GM18499 (cell line): ENCODE measurements at regions not wholly inside any gene's neighbourhood (a gene's known extent, or its start where the extent isn't known, plus 50 kb on each side); places are given as distances from the start of the nearest gene placed in this dataset.

Source experiments
- ATAC-seq: cut with Tn5 transposase; IDR thresholded peaks from one replicate; pipeline ENCODE4 v1.9.1; 2021; ENCODE audit warnings: moderate number of reproducible peaks; ENCODE audit not compliant: insufficient read depth, unreplicated experiment

DNA sequence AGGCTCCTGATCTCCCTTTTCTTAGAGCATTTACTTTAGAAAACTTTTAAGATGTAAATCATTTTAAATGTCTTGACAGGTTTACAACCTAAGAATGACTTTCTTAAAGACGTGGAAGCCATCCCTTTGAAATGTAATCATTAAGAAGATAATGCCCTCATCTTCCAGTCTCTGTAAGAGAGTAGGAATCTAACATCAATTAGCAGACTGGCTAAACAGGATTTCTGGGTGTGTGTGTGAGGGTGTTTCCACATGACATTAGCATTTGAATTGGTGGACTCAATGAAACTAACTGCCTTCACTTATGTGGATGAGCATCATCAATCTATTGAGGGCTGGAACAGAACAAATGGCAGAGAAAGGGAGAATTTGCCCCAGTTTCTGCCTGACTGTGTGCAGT is 329.5 kb downstream of the RPL10L start:
- no peak for ATAC-seq

- no peak for ATAC-seq
Measured at GRCh38 chr14:46306267-46306666, 345.3 kb downstream of the RPL10L start.

GRCh38 chr14:46300765-46301164 is 350.8 kb downstream of the RPL10L start:
- ATAC-seq = no peak

DNA sequence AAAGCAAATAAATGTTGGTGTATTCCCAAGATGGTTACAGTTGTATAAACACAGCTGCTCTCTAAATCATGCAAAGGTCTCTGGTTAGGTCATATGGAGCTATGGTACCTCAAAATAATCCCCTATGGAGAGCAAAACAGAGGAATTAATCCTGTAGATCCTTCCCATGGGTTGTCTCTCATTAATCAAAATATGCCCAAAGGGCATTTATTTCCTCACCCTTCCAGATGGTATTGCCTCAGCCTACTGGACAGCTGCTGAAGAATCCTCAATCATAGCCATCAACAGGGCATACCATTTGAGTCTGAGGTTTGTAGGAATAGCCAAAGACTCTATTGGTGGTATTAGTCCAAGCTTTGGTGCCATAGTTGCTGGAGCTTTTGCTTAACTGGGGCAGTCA is 360.9 kb downstream of the RPL10L start:
- no peak for ATAC-seq

- no peak for ATAC-seq
Measured at GRCh38 chr14:46279776-46280175, 371.8 kb downstream of the RPL10L start.

DNA sequence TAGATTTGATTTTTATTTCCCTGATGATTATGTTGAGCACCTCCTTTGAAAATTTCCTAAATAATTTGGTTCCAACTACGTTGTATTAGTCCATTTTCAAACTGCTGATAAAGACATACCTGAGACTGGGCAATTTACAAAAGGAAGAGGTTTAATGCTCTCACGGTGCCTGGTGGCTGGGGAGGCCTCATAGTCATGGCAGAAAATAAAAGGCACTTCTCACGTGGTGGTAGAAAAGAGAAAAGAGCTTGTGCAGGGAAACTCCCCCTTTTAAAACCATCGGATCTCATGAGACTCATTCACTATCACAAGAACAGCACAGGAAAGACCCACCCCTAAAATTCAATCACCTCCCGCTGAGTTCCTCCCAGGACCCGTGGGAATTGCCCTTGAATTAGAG is 372.3 kb downstream of the RPL10L start:
- no peak for ATAC-seq

DNA sequence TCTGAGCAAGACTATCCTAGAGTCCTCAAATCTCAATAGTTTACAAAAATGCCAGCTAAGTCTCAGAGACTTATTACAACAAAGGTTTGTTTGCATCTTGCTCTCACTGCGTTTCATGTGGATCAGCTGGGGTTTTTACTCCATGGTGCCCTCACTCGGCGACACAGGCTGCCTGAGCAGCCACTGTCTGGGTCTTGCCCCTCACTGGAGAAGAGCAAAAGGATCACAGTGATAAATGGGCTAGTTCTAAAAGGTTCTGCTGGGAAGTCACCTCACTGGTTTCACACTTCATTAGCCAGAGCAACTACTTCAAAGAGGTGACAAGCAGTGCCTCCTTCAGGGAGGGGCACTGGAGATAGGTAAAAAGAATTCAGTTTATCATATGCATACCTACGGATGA is 392.0 kb downstream of the RPL10L start:
- no peak for ATAC-seq

GRCh38 chr14:46256381-46256780 is 395.2 kb downstream of the RPL10L start:
- ATAC-seq = no peak

DNA sequence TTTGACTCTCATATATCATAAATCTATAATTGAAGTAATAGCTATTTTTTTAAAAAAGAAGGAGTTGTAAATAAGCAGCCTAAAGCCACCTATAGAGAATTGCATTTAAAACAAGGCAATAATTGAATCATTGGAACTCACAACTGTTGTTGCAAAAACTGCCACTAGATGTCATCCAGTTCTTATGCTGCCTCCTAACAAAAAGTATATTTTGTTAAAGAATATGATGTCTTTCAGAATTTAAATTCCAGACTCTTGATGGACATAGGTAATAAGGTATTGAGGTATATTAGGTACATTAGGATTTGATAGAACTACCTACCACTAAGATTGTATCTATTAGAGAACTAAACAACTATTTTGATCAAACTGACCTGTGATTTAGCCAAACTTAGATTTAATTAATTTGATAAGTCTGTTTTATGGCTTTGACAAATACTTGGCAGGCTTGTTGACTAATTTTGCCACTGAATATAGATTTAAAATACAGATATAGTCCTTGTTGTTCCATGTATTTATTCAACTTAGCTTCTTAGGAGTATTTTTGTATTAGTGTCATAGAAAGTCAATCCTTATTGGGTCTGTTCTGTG is 401.4 kb downstream of the RPL10L start:
- ATAC-seq = no peak

GRCh38 chr14:46248001-46248630 is 403.5 kb downstream of the RPL10L start:
- ATAC-seq = no peak

DNA sequence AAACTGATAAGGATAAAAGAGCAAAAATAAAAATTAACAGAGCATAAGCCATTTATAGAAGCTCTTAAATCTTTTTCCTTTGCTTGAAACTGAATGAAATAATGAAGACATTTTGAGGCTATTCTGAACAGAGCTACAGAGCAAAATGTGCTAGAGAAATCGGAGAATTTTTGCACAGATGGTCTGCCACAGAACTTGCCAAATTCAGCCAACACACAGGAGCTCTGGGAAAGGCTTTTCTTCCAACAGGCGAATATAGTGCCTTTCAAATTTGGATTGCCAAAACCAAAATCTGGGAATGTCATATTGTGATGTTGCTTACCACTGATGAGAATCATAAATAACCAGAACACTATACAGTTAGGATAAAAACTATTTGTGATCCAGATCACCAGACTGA is 406.3 kb downstream of the RPL10L start:
- ATAC-seq = no peak

DNA sequence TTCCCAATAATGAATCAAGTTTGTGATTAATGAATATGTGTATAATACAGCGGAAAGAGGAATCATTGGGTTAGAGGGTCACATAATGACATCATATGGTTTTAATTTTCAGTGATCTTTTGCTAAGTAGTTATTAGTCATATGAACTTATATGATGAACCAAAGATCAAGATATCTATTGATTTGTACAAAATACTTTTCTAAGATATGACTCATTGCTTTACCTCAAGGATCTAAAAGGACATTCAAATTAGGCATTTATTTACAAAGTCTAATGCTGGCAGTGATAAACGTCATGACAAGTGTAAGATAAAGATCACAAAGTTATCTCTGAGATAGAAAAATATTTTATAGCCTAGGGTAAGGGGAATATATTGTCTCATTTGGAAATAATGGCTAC is 417.8 kb downstream of the RPL10L start:
- ATAC-seq = no peak

GRCh38 chr14:46230540-46230939 is 421.0 kb downstream of the RPL10L start:
- ATAC-seq = no peak

DNA sequence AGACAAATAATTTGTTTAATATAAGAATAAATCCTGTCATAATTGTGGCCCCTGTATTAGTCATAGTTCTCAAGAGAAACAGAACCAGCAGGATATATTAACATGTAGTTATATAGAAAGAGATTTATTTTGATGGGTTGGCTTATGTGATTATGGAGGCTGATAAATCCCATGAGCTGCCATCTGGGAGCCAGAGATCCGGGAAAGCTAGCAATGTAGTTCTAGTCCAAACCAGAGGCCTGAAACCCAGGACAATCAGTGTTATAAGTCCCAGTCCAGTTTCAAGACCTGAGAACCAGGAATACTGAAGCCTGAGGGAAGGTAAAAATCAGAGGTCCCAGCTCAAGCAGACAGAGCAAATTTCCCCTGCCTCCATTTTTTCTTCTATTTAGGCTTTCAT is 435.8 kb downstream of the RPL10L start:
- no peak for ATAC-seq

DNA sequence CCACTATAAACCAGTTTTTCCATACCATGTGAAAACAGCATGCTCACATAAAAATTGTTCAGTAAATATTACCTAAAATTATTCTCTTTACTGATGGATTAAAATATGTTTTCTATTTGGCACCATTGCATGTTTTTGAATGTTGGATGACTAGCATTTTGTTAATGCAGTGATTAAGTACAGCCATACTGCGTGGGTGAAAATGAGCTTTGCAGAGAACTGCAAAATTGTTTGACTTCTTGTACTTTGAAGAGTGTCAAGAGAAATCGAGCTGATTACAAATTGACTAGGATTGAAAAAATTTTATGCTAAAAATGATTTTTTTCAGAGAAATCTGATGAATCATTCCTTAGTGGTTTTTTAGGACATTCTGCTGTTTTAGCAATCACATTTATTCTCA is 452.9 kb downstream of the RPL10L start:
- ATAC-seq = no peak

- ATAC-seq = no peak
Measured at GRCh38 chr14:46197856-46198255, 453.7 kb downstream of the RPL10L start.
